Keratinocyte (primary cell): ENCODE measurements at regions not wholly inside any gene's neighbourhood (a gene's known extent, or its start where the extent isn't known, plus 50 kb on each side); places are given as distances from the start of the nearest gene placed in this dataset.

Experiments used
- DNase-seq: peaks from one replicate; pipeline ENCODE4 v3.0.0-alpha.2; 2011; ENCODE audit warnings: low read depth, missing footprints, low spot score
- FAIRE-seq: peaks from 2 replicates; lab custom pipeline; 2011; peaks lifted over from hg19 to GRCh38; lab: Jason Lieb, UNC
- H2AFZ ChIP-seq: 2 replicates; pipeline ENCODE4 v1.6.0; 2012; ENCODE audit warnings: low read length, control low read depth, inconsistent platforms; ENCODE audit not compliant: control insufficient read depth
- H3K27ac ChIP-seq: 2 replicates; pipeline ENCODE4 v1.5.1; 2011; ENCODE audit warnings: low read length; ENCODE audit not compliant: control insufficient read depth, insufficient read depth
- H3K27me3 ChIP-seq: 3 replicates; pipeline ENCODE4 v1.6.0; 2011; ENCODE audit warnings: low read length; ENCODE audit not compliant: control insufficient read depth, insufficient read depth; ENCODE audit errors: extremely low read depth
- H3K36me3 ChIP-seq, 2 experiments: 2 replicates in 1 of 2; 3 replicates in 1 of 2; pipeline ENCODE4 v1.5.1; 2011; ENCODE audit warnings: low read length in 2 of 2, mild to moderate bottlenecking in 1 of 2; ENCODE audit not compliant: control insufficient read depth in 2 of 2, insufficient read depth in 2 of 2; ENCODE audit errors: extremely low read depth in 1 of 2
- H3K4me1 ChIP-seq: 3 replicates; pipeline ENCODE4 v1.5.1; 2011; ENCODE audit warnings: low read length; ENCODE audit not compliant: control insufficient read depth, insufficient read depth; ENCODE audit errors: extremely low read depth
- H3K4me2 ChIP-seq: 3 replicates; pipeline ENCODE4 v1.6.0; 2011; ENCODE audit warnings: low read depth, low read length; ENCODE audit not compliant: control insufficient read depth, insufficient read depth; ENCODE audit errors: extremely low read depth
- H3K4me3 ChIP-seq, 3 experiments: fragments of 200-600 bp in 1 of 3; sonication (generic) in 1 of 3; 2 replicates in 2 of 3; 3 replicates in 1 of 3; pipeline ENCODE4 v1.5.1; 2011 to 2016; ENCODE audit warnings: low read length in 3 of 3, mild to moderate bottlenecking in 3 of 3, control low read depth in 2 of 3, inconsistent platforms in 1 of 3, low read depth in 1 of 3, mixed read lengths in 1 of 3, mixed run types in 1 of 3, moderate library complexity in 1 of 3; ENCODE audit not compliant: control insufficient read depth in 2 of 3, insufficient read depth in 2 of 3; ENCODE audit errors: extremely low read depth in 1 of 3
- H3K79me2 ChIP-seq: 2 replicates; pipeline ENCODE4 v1.6.0; 2012; ENCODE audit warnings: low read length; ENCODE audit not compliant: control insufficient read depth, insufficient read depth
- H3K9ac ChIP-seq: 3 replicates; pipeline ENCODE4 v1.6.0; 2011; ENCODE audit warnings: low read length; ENCODE audit not compliant: control insufficient read depth, insufficient read depth; ENCODE audit errors: extremely low read depth
- H3K9me1 ChIP-seq: 3 replicates; pipeline ENCODE4 v1.6.0; 2011; ENCODE audit warnings: low read length; ENCODE audit not compliant: control insufficient read depth, insufficient read depth; ENCODE audit errors: extremely low read depth
- H3K9me3 ChIP-seq: 2 replicates; pipeline ENCODE4 v1.5.1; 2012; ENCODE audit warnings: low read depth, low read length; ENCODE audit not compliant: control insufficient read depth
- H4K20me1 ChIP-seq: 3 replicates; pipeline ENCODE4 v1.6.0; 2011; ENCODE audit warnings: low read length; ENCODE audit not compliant: control insufficient read depth, insufficient read depth; ENCODE audit errors: extremely low read depth
- EZH2 ChIP-seq: IDR thresholded peaks from one replicate; pipeline ENCODE4 v1.6.1; 2012; ENCODE audit warnings: inconsistent platforms, mild to moderate bottlenecking, low read length, moderate library complexity
- dilution Hi-C: fragments of 300-500 bp; cut with MboI; formaldehyde crosslinking; loops from one replicate; pipeline ENCODE4 v1.7.0; 2020; ENCODE audit warnings: low sequenced_read_pairs; ENCODE audit not compliant: extremely low pct_ligation_motif_present
- TF ChIP-seq, protein P1 (sequence below), 3 experiments: IDR thresholded peaks in 1 of 3; conservative IDR thresholded peaks in 1 of 3; optimal IDR thresholded peaks in 1 of 3; 2 replicates in 2 of 3; 3 replicates in 1 of 3; pipeline versions ENCODE3 to v1.5.1; 2011; ENCODE audit warnings: low read length in 3 of 3, mild to moderate bottlenecking in 3 of 3, moderate library complexity in 2 of 3, control low read depth in 1 of 3, inconsistent platforms in 1 of 3; ENCODE audit not compliant: insufficient read depth in 2 of 3; ENCODE audit errors: extremely low read depth in 1 of 3

GRCh38 chr22:49643466-49643865 lies 184.2 kb downstream of the BRD1 start:
- no peaks in the 10 kb centered on the region for H3K79me2 ChIP-seq
- TF ChIP-seq EZH2 = no peak
- TF ChIP-seq, protein P1, sequence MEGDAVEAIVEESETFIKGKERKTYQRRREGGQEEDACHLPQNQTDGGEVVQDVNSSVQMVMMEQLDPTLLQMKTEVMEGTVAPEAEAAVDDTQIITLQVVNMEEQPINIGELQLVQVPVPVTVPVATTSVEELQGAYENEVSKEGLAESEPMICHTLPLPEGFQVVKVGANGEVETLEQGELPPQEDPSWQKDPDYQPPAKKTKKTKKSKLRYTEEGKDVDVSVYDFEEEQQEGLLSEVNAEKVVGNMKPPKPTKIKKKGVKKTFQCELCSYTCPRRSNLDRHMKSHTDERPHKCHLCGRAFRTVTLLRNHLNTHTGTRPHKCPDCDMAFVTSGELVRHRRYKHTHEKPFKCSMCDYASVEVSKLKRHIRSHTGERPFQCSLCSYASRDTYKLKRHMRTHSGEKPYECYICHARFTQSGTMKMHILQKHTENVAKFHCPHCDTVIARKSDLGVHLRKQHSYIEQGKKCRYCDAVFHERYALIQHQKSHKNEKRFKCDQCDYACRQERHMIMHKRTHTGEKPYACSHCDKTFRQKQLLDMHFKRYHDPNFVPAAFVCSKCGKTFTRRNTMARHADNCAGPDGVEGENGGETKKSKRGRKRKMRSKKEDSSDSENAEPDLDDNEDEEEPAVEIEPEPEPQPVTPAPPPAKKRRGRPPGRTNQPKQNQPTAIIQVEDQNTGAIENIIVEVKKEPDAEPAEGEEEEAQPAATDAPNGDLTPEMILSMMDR (optimal IDR thresholded peaks at IDR 0.05 in 1 of 3, IDR thresholded peaks at IDR 0.05 in 1 of 3, conservative IDR thresholded peaks at IDR 0.05 in 1 of 3; ENCODE audit: extremely low read depth in 1 of 3, insufficient read depth in 2 of 3, low read length in 3 of 3) = no peak
- dilution Hi-C loops = no loop called here
- no peaks in the 10 kb centered on the region for H3K27me3 ChIP-seq
- H3K9me1 ChIP-seq = no peaks in the 10 kb centered on the region
- H3K27ac ChIP-seq = no peak overlapping the region
- no peak overlapping the region for H3K4me2 ChIP-seq
- no peak overlapping the region for H3K9ac ChIP-seq
- H3K36me3 ChIP-seq = no peaks in the 10 kb centered on the region
- H3K4me3 ChIP-seq = no peak overlapping the region
- peaks cover 16% of the 10 kb centered on the region for H3K9me3 ChIP-seq
- H2AFZ ChIP-seq = no peak overlapping the region
- no peak for FAIRE-seq
- no peaks in the 10 kb centered on the region for H4K20me1 ChIP-seq
- DNase-seq = no peak
- H3K4me1 ChIP-seq = no peaks in the 10 kb centered on the region

- Histone ChIP-seq H3K36me3 (no peaks in the 10 kb centered on the region), H3K4me2 (no peak overlapping the region), H2AFZ (no peak overlapping the region), H3K9ac (no peak overlapping the region), H3K9me1 (no peaks in the 10 kb centered on the region), H3K4me3 (no peak overlapping the region), H3K27me3 (no peaks in the 10 kb centered on the region), H4K20me1 (no peaks in the 10 kb centered on the region), H3K4me1 (no peaks in the 10 kb centered on the region), H3K79me2 (no peaks in the 10 kb centered on the region), H3K27ac (no peak overlapping the region), H3K9me3 (peaks cover 16% of the 10 kb centered on the region)
- DNase-seq = no peak
- no peak for FAIRE-seq
- TF ChIP-seq, protein P1 (optimal IDR thresholded peaks at IDR 0.05 in 1 of 3, IDR thresholded peaks at IDR 0.05 in 1 of 3, conservative IDR thresholded peaks at IDR 0.05 in 1 of 3; ENCODE audit: extremely low read depth in 1 of 3, insufficient read depth in 2 of 3, low read length in 3 of 3) = no peak
- no peak for TF ChIP-seq EZH2
- dilution Hi-C loops = no loop called here
Measured at GRCh38 chr22:49642741-49643140, 184.9 kb downstream of the BRD1 start.
